LNCaP clone FGC (cell line): ENCODE measurements at regions not wholly inside any gene's neighbourhood (a gene's known extent, or its start where the extent isn't known, plus 50 kb on each side); places are given as distances from the start of the nearest gene placed in this dataset.
"Not testable (repeated sequence)": the region's sequence is repeated elsewhere in the genome, so short reads cannot be mapped to it uniquely, and the experiment has no call there.

Experiments
- DNase-seq: peaks from one replicate; pipeline ENCODE4 v3.0.0-alpha.2; 2011; ENCODE audit warnings: low read depth
- H3K4me3 ChIP-seq: 2 replicates; pipeline ENCODE4 v1.5.1; 2011; ENCODE audit warnings: mild to moderate bottlenecking, low read depth, low read length, control low read depth
- TF ChIP-seq, protein P1 (sequence below): IDR thresholded peaks from 2 replicates; pipeline ENCODE4 v1.5.1; 2012; ENCODE audit warnings: mild to moderate bottlenecking; ENCODE audit not compliant: control insufficient read depth, insufficient read depth; ENCODE audit errors: extremely low read depth

DNA sequence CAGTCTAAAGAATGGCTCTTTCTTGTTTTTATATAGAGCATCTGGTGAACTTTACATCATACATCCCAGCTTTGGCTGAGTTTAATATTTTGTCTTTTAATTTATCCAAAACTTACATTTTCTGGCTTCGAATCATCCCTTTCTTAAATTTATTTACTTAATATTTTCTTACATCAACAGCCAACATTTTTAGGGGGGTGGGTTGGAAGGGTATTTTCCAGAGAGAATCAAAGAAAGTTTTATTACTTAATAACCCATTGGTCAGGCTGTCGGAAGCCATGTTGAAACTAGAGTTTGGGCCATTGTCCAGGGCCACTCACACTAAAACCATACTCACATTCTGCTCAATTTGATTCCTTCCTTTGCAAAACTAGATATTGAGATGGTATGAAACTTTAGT, 220.2 kb downstream of the AEBP2 start:
- TF ChIP-seq, protein P1, sequence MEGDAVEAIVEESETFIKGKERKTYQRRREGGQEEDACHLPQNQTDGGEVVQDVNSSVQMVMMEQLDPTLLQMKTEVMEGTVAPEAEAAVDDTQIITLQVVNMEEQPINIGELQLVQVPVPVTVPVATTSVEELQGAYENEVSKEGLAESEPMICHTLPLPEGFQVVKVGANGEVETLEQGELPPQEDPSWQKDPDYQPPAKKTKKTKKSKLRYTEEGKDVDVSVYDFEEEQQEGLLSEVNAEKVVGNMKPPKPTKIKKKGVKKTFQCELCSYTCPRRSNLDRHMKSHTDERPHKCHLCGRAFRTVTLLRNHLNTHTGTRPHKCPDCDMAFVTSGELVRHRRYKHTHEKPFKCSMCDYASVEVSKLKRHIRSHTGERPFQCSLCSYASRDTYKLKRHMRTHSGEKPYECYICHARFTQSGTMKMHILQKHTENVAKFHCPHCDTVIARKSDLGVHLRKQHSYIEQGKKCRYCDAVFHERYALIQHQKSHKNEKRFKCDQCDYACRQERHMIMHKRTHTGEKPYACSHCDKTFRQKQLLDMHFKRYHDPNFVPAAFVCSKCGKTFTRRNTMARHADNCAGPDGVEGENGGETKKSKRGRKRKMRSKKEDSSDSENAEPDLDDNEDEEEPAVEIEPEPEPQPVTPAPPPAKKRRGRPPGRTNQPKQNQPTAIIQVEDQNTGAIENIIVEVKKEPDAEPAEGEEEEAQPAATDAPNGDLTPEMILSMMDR: no peak
- no peak for DNase-seq
- no peak overlapping the region for H3K4me3 ChIP-seq

- TF ChIP-seq, protein P1: no peak
- no peak for DNase-seq
- H3K4me3 ChIP-seq: no peak overlapping the region
Observed at GRCh38 chr12:19665121-19665900, 226.0 kb downstream of the AEBP2 start.

GRCh38 chr12:19666070-19666469, 226.8 kb downstream of the AEBP2 start:
- TF ChIP-seq, protein P1: no peak
- no peak for DNase-seq
- no peak overlapping the region for H3K4me3 ChIP-seq

DNA sequence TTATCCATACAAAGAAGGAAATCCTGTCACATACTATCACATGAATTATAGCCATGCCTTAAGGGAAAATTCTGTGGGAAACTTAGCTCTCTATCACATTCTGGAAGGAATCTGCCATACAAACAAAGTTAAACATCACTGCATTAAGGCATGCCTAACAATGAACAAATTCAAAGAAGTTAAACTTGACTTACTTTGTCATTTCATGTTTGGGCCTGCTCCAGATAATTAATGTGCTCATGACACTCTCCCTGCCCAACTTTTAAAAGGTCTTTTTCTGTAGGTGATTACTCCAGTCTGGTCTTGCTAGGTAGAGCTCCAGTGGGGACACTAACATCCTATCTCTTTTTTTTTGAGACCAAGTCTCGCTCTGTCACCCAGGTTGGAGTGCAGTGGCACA, 230.5 kb downstream of the AEBP2 start:
- TF ChIP-seq, protein P1: no peak
- no peak for DNase-seq
- H3K4me3 ChIP-seq: no peak overlapping the region

DNA sequence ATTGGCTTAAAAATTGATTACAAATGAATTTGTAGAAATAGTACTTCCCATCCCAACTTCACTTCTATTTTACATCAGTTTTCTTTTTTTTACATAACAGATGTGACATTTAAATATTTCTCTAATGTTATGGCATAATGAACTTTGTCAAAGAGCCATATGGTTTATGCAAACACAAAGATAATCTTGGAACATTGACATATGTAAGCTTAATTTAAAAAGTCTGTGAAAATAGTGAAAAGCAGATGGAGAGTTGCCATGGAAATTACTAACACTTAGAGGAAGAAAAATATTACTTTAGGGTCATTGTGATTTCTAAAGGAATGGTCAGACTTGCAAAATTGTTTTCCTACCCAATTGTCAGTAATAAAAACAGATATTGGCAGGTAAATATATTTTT, 232.4 kb downstream of the AEBP2 start:
- TF ChIP-seq, protein P1: no peak

GRCh38 chr12:19674437-19674836, 235.1 kb downstream of the AEBP2 start:
- TF ChIP-seq, protein P1: no peak
- no peak for DNase-seq
- H3K4me3 ChIP-seq: no peak overlapping the region

More for the DNA sequence above, 232.4 kb downstream of the AEBP2 start:
- no peak for DNase-seq
- no peak overlapping the region for H3K4me3 ChIP-seq

DNA sequence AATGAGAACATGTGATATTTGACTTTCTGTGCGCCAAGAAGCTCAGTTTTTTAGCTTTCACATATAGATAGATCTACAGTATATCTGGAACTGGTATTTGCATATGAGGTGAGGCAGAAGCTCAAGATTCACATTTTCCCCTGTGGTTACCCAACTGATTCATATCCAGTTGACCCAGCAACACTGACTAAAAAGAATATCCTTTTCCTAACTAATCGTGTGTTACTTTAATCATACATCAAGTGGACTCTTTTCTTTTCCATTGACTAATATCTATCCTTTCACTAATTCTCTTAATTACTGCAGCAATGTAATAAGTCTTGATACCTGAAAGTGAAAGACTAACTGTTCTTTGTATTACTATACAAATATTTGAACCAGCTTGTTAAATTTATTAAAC, 236.1 kb downstream of the AEBP2 start:
- TF ChIP-seq, protein P1: no peak
- H3K4me3 ChIP-seq: no peak overlapping the region
- no peak for DNase-seq

GRCh38 chr12:19678501-19678900, 239.2 kb downstream of the AEBP2 start:
- H3K4me3 ChIP-seq, DNase-seq: not testable (repeated sequence)
